OCI-LY1 (cell line): ENCODE measurements at regions not wholly inside any gene's neighbourhood (a gene's known extent, or its start where the extent isn't known, plus 50 kb on each side); places are given as distances from the start of the nearest gene placed in this dataset.

Experiments used
- EZH2 ChIP-seq: fragments of 200-600 bp; sonication (generic), shearing (Covaris generic); IDR thresholded peaks from 2 replicates; pipeline ENCODE4 v1.8.0; 2017; ENCODE audit warnings: borderline replicate concordance, mixed run types, mild to moderate bottlenecking, antibody characterized with exemption, low read length, moderate library complexity, mixed read lengths
- TF ChIP-seq, protein P1 (sequence below): fragments of 200-600 bp; sonication (generic), shearing (Covaris generic); IDR thresholded peaks from 2 replicates; pipeline ENCODE4 v1.5.1; 2017; ENCODE audit warnings: mild to moderate bottlenecking, antibody characterized with exemption, low read length, moderate library complexity, mixed read lengths

- TF ChIP-seq, protein P1, sequence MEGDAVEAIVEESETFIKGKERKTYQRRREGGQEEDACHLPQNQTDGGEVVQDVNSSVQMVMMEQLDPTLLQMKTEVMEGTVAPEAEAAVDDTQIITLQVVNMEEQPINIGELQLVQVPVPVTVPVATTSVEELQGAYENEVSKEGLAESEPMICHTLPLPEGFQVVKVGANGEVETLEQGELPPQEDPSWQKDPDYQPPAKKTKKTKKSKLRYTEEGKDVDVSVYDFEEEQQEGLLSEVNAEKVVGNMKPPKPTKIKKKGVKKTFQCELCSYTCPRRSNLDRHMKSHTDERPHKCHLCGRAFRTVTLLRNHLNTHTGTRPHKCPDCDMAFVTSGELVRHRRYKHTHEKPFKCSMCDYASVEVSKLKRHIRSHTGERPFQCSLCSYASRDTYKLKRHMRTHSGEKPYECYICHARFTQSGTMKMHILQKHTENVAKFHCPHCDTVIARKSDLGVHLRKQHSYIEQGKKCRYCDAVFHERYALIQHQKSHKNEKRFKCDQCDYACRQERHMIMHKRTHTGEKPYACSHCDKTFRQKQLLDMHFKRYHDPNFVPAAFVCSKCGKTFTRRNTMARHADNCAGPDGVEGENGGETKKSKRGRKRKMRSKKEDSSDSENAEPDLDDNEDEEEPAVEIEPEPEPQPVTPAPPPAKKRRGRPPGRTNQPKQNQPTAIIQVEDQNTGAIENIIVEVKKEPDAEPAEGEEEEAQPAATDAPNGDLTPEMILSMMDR = no peak
- no peak for TF ChIP-seq EZH2
Measured at GRCh38 chr10:61279400-61279799, 173.8 kb downstream of the TMEM26 start.
